ENCODE measurements at regions not wholly inside any gene's neighbourhood (a gene's known extent, or its start where the extent isn't known, plus 50 kb on each side); places are given as distances from the start of the nearest gene placed in this dataset.

DNA sequence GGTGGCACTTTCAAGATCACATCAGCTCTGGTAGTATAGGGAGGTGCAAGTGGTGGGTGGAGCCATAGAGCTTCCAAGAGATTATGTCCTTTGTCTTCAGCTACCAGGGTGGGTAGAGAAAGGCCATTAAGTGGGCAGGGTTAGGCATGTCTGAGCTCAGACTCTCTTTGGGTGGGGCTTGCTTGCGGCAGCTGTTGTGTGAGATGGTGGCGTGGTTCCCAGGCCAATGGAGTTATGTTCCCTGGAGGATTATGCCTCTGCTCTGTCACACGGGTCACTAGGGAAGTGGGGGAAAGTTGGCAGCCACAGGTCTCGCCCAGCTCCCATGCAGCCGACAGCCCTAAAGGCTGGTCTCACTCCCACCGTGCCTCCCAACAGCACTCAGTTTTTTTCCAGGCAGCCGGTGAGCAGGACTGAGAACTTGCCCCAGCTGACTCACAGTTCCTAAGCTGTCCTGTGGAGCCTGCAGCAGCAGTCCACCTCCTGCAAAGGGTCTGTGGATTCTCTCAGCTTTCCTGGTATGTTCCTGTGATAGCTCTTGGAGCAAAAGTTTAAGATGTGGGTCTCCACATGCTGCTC, 459.0 kb downstream of the SH2D4B start:
- no TSS peak for BruUV-seq (replicated peaks)
- H3K27me3 ChIP-seq (ENCODE audit: control insufficient read depth in 1 of 2, insufficient read depth in 2 of 2, low read length in 2 of 2): no peaks in the 10 kb centered on the region
- no peaks in the 10 kb centered on the region for H3K79me2 ChIP-seq (ENCODE audit: insufficient read depth, low read length)
- no peaks in the 10 kb centered on the region for H3K9me3 ChIP-seq (ENCODE audit: low read length)
- ChIA-PET POLR2A (no interaction called here), CTCF (ENCODE audit: low intra/inter-chr PET ratio, low total read pairs) (no interaction called here)
- H3K36me3 ChIP-seq (replicated peaks in 1 of 2; ENCODE audit: control insufficient read depth in 1 of 2, insufficient read depth in 2 of 2, low read length in 2 of 2): no peaks in the 10 kb centered on the region
- DNase-seq (ENCODE audit: low spot score) (no peak), FAIRE-seq (no peak), ATAC-seq (no peak)
- in situ Hi-C loops (cut with HindIII; ENCODE audit: extremely low pct_ligation_motif_present, low pct_unique_long_range_greater_than_20kb): no loop called here
- H4K20me1 ChIP-seq (ENCODE audit: insufficient read depth, low read length): no peaks in the 10 kb centered on the region
- H3K4me3 ChIP-seq (replicated peaks in 1 of 3; ENCODE audit: insufficient read depth in 1 of 3, low read depth in 2 of 3, low read length in 3 of 3): no peak overlapping the region
- no peak overlapping the region for H3K27ac ChIP-seq (ENCODE audit: extremely low read length, insufficient read depth, low read length)
- TF ChIP-seq ZNF251 (CRISPR knock-in tag; IDR thresholded peaks at IDR 0.05) (no peak), NCOA5 (CRISPR knock-in tag; IDR thresholded peaks at IDR 0.05) (no peak), GATAD1 (CRISPR knock-in tag; IDR thresholded peaks at IDR 0.05) (no peak), CBX5 (CRISPR knock-in tag; IDR thresholded peaks at IDR 0.05; ENCODE audit: borderline replicate concordance) (no peak), ZNF619 (CRISPR knock-in tag; IDR thresholded peaks at IDR 0.05) (no peak), ZNF629 (CRISPR knock-in tag; conservative IDR thresholded peaks at IDR 0.05) (no peak), AGO2 (optimal IDR thresholded peaks at IDR 0.05; ENCODE audit: low read depth, low read length) (no peak), CAMTA2 (CRISPR knock-in tag; IDR thresholded peaks at IDR 0.05; ENCODE audit: borderline replicate concordance) (no peak), HMGXB3 (CRISPR knock-in tag; IDR thresholded peaks at IDR 0.05; ENCODE audit: borderline replicate concordance) (no peak), PRPF4 (IDR thresholded peaks at IDR 0.05; ENCODE audit: low read depth, low read length, poor library complexity, severe bottlenecking) (no peak)
- TF ChIP-seq, protein P1, sequence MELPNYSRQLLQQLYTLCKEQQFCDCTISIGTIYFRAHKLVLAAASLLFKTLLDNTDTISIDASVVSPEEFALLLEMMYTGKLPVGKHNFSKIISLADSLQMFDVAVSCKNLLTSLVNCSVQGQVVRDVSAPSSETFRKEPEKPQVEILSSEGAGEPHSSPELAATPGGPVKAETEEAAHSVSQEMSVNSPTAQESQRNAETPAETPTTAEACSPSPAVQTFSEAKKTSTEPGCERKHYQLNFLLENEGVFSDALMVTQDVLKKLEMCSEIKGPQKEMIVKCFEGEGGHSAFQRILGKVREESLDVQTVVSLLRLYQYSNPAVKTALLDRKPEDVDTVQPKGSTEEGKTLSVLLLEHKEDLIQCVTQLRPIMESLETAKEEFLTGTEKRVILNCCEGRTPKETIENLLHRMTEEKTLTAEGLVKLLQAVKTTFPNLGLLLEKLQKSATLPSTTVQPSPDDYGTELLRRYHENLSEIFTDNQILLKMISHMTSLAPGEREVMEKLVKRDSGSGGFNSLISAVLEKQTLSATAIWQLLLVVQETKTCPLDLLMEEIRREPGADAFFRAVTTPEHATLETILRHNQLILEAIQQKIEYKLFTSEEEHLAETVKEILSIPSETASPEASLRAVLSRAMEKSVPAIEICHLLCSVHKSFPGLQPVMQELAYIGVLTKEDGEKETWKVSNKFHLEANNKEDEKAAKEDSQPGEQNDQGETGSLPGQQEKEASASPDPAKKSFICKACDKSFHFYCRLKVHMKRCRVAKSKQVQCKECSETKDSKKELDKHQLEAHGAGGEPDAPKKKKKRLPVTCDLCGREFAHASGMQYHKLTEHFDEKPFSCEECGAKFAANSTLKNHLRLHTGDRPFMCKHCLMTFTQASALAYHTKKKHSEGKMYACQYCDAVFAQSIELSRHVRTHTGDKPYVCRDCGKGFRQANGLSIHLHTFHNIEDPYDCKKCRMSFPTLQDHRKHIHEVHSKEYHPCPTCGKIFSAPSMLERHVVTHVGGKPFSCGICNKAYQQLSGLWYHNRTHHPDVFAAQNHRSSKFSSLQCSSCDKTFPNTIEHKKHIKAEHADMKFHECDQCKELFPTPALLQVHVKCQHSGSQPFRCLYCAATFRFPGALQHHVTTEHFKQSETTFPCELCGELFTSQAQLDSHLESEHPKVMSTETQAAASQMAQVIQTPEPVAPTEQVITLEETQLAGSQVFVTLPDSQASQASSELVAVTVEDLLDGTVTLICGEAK (IDR thresholded peaks at IDR 0.05): no peak
- TF ChIP-seq, protein P1 (CRISPR knock-in tag; IDR thresholded peaks at IDR 0.05): no peak
- no peak overlapping the region for H2AFZ ChIP-seq (ENCODE audit: low read length)
- intact Hi-C loops (cut with micrococcal nuclease; ENCODE audit: unreplicated experiment): no loop called here
- H3K9ac ChIP-seq (ENCODE audit: insufficient read depth, low read depth, low read length): no peak overlapping the region
- H3K4me2 ChIP-seq (ENCODE audit: low read depth, low read length): no peak overlapping the region
- no peaks in the 10 kb centered on the region for H3K4me1 ChIP-seq (ENCODE audit: insufficient read depth, low read length)
- WGBS (ENCODE audit: low lambda C conversion rate): 100% methylated on average over 1 of the region's 7 CpGs

Measured in HepG2 (cell line).